IMR-90 (cell line): ENCODE measurements at regions not wholly inside any gene's neighbourhood (a gene's known extent, or its start where the extent isn't known, plus 50 kb on each side); places are given as distances from the start of the nearest gene placed in this dataset.

Source experiments
- BHLHE40 ChIP-seq: fragments of 150-350 bp; IDR thresholded peaks from 2 replicates; pipeline ENCODE4 v1.6.1; 2016; ENCODE audit warnings: mild to moderate bottlenecking, low read depth, low read length
- ELK1 ChIP-seq: fragments of 150-350 bp; IDR thresholded peaks from 2 replicates; pipeline ENCODE4 v1.6.1; 2016; ENCODE audit warnings: low read depth, mild to moderate bottlenecking, low read length, moderate library complexity, borderline replicate concordance
- MXI1 ChIP-seq: IDR thresholded peaks from 2 replicates; pipeline ENCODE4 v1.6.1; 2012; ENCODE audit warnings: low read depth, mild to moderate bottlenecking, low read length, moderate library complexity, borderline replicate concordance
- POLR2A ChIP-seq: IDR thresholded peaks from 2 replicates; pipeline ENCODE4 v1.6.1; 2012; ENCODE audit warnings: mild to moderate bottlenecking, low read depth, low read length

- no peak for TF ChIP-seq ELK1
- peak; percentile 54 for TF ChIP-seq POLR2A
- TF ChIP-seq BHLHE40 = peak; percentile 55; the same call in 1 of the 2 replicates
- no peak for TF ChIP-seq MXI1
Observed at GRCh38 chr1:234978397-234979295, 150.0 kb downstream of the TOMM20 start (continued).
